HCT116 (cell line): ENCODE measurements at regions not wholly inside any gene's neighbourhood (a gene's known extent, or its start where the extent isn't known, plus 50 kb on each side); places are given as distances from the start of the nearest gene placed in this dataset.

Experiments used
- ATAC-seq: fragments of 200-7000 bp; cut with Tn5 transposase; 2 replicates; pipeline ENCODE4 v1.9.1; 2020; ENCODE audit warnings: mild to moderate bottlenecking, moderate library complexity
- BruUV-seq: library from RNA; stranded (reverse); fragments of 400-500 nt; replicated peaks from 2 replicates; lab custom pipeline; 2021; lab: Mats Ljungman, UMichigan
- CTCF ChIA-PET: fragments of 300-600 bp; sonication (Branson Sonifier 250); formaldehyde crosslinking; loops from one replicate; lab custom pipeline; 2021; ENCODE audit warnings: antibody characterized with exemption; lab: Charles Lee
- POLR2A ChIA-PET: fragments of 300-600, 350-600 bp; sonication (Branson Sonifier 250); formaldehyde crosslinking; loops from one replicate; lab custom pipeline; 2021; ENCODE audit warnings: antibody characterized with exemption; lab: Charles Lee
- RAD21 ChIA-PET, 2 experiments: fragments of 300-600 bp; sonication (Branson Sonifier 250); formaldehyde crosslinking; loops; one replicate each; lab custom pipeline; 2023; ENCODE audit warnings: low total read pairs in 2 of 2; ENCODE audit not compliant: uncharacterized antibody in 2 of 2, unreplicated experiment in 2 of 2, low non-redundant PET in 1 of 2; lab: Charles Lee
- DNase-seq: peaks from one replicate; pipeline ENCODE4 v3.0.0-alpha.2; 2010; ENCODE audit warnings: low read depth, low spot score
- H2AFZ ChIP-seq: fragments of 200-600 bp; shearing (Covaris generic), sonication (generic); 2 replicates; pipeline ENCODE4 v1.6.1; 2017; ENCODE audit warnings: low read depth, mixed run types, mixed read lengths, antibody characterized with exemption, low read length; ENCODE audit not compliant: poor library complexity, severe bottlenecking
- H3K27ac ChIP-seq: 2 replicates; pipeline ENCODE4 v1.5.1; 2012; ENCODE audit warnings: low read depth, low read length
- H3K27me3 ChIP-seq: fragments of 200-600 bp; sonication (generic); 2 replicates; pipeline ENCODE4 v1.6.1; 2016; ENCODE audit warnings: mixed run types, low read length, mixed read lengths; ENCODE audit not compliant: insufficient read depth
- H3K36me3 ChIP-seq, 2 experiments: fragments of 200-500 bp in 1 of 2; fragments of 200-600 bp in 1 of 2; sonication (Bioruptor generic) in 1 of 2; sonication (generic) in 1 of 2; 2 replicates each; pipeline versions ENCODE4 v1.5.1 to v1.6.1; 2014 to 2016; ENCODE audit warnings: low read length in 2 of 2, inconsistent platforms in 1 of 2, mixed read lengths in 1 of 2, mixed run types in 1 of 2; ENCODE audit not compliant: insufficient read depth in 2 of 2, control insufficient read depth in 1 of 2
- H3K4me1 ChIP-seq, 2 experiments: fragments of 200-600 bp in 1 of 2; sonication (generic) in 1 of 2; 2 replicates each; pipeline versions ENCODE4 v1.5.1 to v1.6.1; 2012 to 2017; ENCODE audit warnings: low read length in 2 of 2, inconsistent platforms in 1 of 2, mild to moderate bottlenecking in 1 of 2, mixed read lengths in 1 of 2, mixed run types in 1 of 2, moderate library complexity in 1 of 2; ENCODE audit not compliant: insufficient read depth in 2 of 2, control insufficient read depth in 1 of 2
- H3K4me2 ChIP-seq: fragments of 200-600 bp; sonication (generic); 2 replicates; pipeline ENCODE4 v1.6.1; 2017; ENCODE audit warnings: mixed run types, low read length, mixed read lengths
- H3K4me3 ChIP-seq, 2 experiments: fragments of 200-600 bp in 1 of 2; sonication (generic) in 1 of 2; replicated peaks in 1 of 2; 2 replicates each; pipeline ENCODE4 v1.5.1; 2011 to 2016; ENCODE audit warnings: low read length in 2 of 2, control low read depth in 1 of 2, low read depth in 1 of 2, mild to moderate bottlenecking in 1 of 2, mixed read lengths in 1 of 2, mixed run types in 1 of 2
- H3K79me2 ChIP-seq: fragments of 200-600 bp; sonication (generic); 2 replicates; pipeline ENCODE4 v1.6.1; 2017; ENCODE audit warnings: mild to moderate bottlenecking, mixed run types, low read length, moderate library complexity, mixed read lengths; ENCODE audit not compliant: insufficient read depth
- H3K9ac ChIP-seq: fragments of 200-600 bp; sonication (generic); 2 replicates; pipeline ENCODE4 v1.6.1; 2016; ENCODE audit warnings: low read length, mixed read lengths
- H3K9me2 ChIP-seq: fragments of 200-600 bp; sonication (generic), shearing (Covaris generic); 2 replicates; pipeline ENCODE4 v1.6.1; 2017; ENCODE audit warnings: mixed run types, mild to moderate bottlenecking, moderate library complexity; ENCODE audit not compliant: insufficient read depth
- H3K9me3 ChIP-seq, 2 experiments: fragments of 200-500 bp in 1 of 2; fragments of 200-600 bp in 1 of 2; sonication (Bioruptor generic) in 1 of 2; sonication (generic) in 1 of 2; 2 replicates each; pipeline ENCODE4 v1.6.1; 2014 to 2017; ENCODE audit warnings: low read length in 2 of 2, mixed read lengths in 2 of 2, inconsistent platforms in 1 of 2, low read depth in 1 of 2, mild to moderate bottlenecking in 1 of 2, mixed run types in 1 of 2, moderate library complexity in 1 of 2; ENCODE audit not compliant: control insufficient read depth in 1 of 2, insufficient read depth in 1 of 2
- H4K20me1 ChIP-seq: fragments of 200-600 bp; sonication (generic), shearing (Covaris generic); 2 replicates; pipeline ENCODE4 v1.6.1; 2017; ENCODE audit warnings: mixed run types, mild to moderate bottlenecking, moderate library complexity; ENCODE audit not compliant: insufficient read depth
- EZH2 ChIP-seq: fragments of 200-600 bp; sonication (generic); IDR thresholded peaks from 2 replicates; pipeline ENCODE4 v1.6.1; 2017; ENCODE audit warnings: antibody characterized with exemption, mixed run types
- EZH2phosphoT487 ChIP-seq: fragments of 200-600 bp; IDR thresholded peaks from 2 replicates; pipeline ENCODE4 v1.6.1; 2018; ENCODE audit warnings: antibody characterized with exemption, borderline replicate concordance
- JUND ChIP-seq: IDR thresholded peaks from 2 replicates; pipeline ENCODE4 v1.6.1; 2012
- POLR2A ChIP-seq: IDR thresholded peaks from 2 replicates; pipeline ENCODE4 v1.7.0; 2011; ENCODE audit warnings: borderline replicate concordance; ENCODE audit not compliant: insufficient read depth, insufficient read length; ENCODE audit errors: extremely low read depth
- POLR2AphosphoS5 ChIP-seq: IDR thresholded peaks from 2 replicates; pipeline ENCODE4 v1.6.1; 2011; ENCODE audit warnings: mild to moderate bottlenecking, low read depth, low read length, moderate library complexity
- RAD21 ChIP-seq: IDR thresholded peaks from 2 replicates; pipeline ENCODE4 v1.6.1; 2012; ENCODE audit warnings: low read depth, mild to moderate bottlenecking
- SIN3A ChIP-seq: IDR thresholded peaks from 2 replicates; pipeline ENCODE4 v1.6.1; 2012; ENCODE audit warnings: low read depth
- SP1 ChIP-seq: IDR thresholded peaks from 2 replicates; pipeline ENCODE4 v1.6.1; 2012; ENCODE audit warnings: low read depth
- SRF ChIP-seq: IDR thresholded peaks from 2 replicates; pipeline ENCODE4 v1.6.1; 2012; ENCODE audit warnings: low read depth
- YY1 ChIP-seq: IDR thresholded peaks from 2 replicates; pipeline ENCODE4 v1.6.1; 2011; ENCODE audit warnings: low read length, low read depth, moderate library complexity, mild to moderate bottlenecking; ENCODE audit not compliant: insufficient replicate concordance; ENCODE audit errors: extremely low read depth
- intact Hi-C: fragments of 100-400 bp; cut with micrococcal nuclease; formaldehyde crosslinking; loops from 2 replicates; pipeline ENCODE4 v1.10.0; 2022
- TF ChIP-seq, protein P1 (sequence below), 3 experiments: fragments of 200-600 bp in 1 of 3; sonication (generic) in 1 of 3; IDR thresholded peaks in 2 of 3; conservative IDR thresholded peaks in 1 of 3; 2 replicates each; pipeline ENCODE4 v1.5.1; 2012 to 2017; ENCODE audit warnings: low read depth in 2 of 3, low read length in 2 of 3, antibody characterized with exemption in 1 of 3, borderline replicate concordance in 1 of 3, control low read depth in 1 of 3, mild to moderate bottlenecking in 1 of 3, mixed read lengths in 1 of 3, mixed run types in 1 of 3, moderate library complexity in 1 of 3; ENCODE audit not compliant: insufficient read depth in 1 of 3
- TF ChIP-seq, protein P2 (sequence below): IDR thresholded peaks from 2 replicates; pipeline ENCODE4 v1.6.1; 2012; ENCODE audit warnings: low read depth
- TF ChIP-seq, protein P3 (sequence below): IDR thresholded peaks from 2 replicates; pipeline ENCODE4 v1.6.1; 2012

DNA sequence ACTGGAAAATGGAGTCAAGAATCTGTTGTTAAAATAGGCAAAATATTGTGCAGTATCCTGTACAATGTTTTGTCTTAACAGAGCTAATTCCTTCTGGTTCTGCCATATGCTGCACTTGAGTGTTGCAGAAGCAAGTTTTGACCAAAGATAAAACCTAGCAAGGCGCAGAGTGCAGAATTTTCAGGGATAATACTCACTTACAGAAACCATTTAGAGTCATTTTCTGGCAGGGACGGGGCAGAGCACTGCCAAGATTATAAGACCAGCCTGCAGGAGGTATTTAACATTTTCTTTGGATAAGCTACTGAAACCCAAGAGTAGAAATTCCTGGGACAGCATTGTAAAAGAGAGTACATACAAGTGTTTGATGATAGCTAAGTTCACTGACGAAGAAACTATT, 159.5 kb upstream of the EDNRB start:
- Histone ChIP-seq H4K20me1 (no peaks in the 10 kb centered on the region), H3K36me3 (no peaks in the 10 kb centered on the region), H3K9ac (no peak overlapping the region), H3K9me2 (no peaks in the 10 kb centered on the region), H3K4me1 (no peaks in the 10 kb centered on the region), H3K79me2 (no peaks in the 10 kb centered on the region), H3K4me2 (no peak overlapping the region), H3K4me3 (no peak overlapping the region), H3K27me3 (no peaks in the 10 kb centered on the region), H3K9me3 (peaks cover 0 to 5% of the 10 kb centered on the region in 2 experiments; a peak in 1 of 4 replicates), H2AFZ (no peak overlapping the region), H3K27ac (no peak overlapping the region)
- DNase-seq: no peak
- RAD21 ChIA-PET: no interaction called here
- POLR2A ChIA-PET: no interaction called here
- no peak for ATAC-seq
- BruUV-seq: no TSS peak
- TF ChIP-seq SP1 (no peak), YY1 (no peak), EZH2phosphoT487 (no peak), EZH2 (no peak), POLR2AphosphoS5 (no peak), SIN3A (no peak), POLR2A (no peak), SRF (no peak), RAD21 (no peak), JUND (no peak)
- TF ChIP-seq, protein P1, sequence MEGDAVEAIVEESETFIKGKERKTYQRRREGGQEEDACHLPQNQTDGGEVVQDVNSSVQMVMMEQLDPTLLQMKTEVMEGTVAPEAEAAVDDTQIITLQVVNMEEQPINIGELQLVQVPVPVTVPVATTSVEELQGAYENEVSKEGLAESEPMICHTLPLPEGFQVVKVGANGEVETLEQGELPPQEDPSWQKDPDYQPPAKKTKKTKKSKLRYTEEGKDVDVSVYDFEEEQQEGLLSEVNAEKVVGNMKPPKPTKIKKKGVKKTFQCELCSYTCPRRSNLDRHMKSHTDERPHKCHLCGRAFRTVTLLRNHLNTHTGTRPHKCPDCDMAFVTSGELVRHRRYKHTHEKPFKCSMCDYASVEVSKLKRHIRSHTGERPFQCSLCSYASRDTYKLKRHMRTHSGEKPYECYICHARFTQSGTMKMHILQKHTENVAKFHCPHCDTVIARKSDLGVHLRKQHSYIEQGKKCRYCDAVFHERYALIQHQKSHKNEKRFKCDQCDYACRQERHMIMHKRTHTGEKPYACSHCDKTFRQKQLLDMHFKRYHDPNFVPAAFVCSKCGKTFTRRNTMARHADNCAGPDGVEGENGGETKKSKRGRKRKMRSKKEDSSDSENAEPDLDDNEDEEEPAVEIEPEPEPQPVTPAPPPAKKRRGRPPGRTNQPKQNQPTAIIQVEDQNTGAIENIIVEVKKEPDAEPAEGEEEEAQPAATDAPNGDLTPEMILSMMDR (IDR thresholded peaks at IDR 0.05 in 2 of 3, conservative IDR thresholded peaks at IDR 0.05 in 1 of 3; ENCODE audit: borderline replicate concordance in 1 of 3, insufficient read depth in 1 of 3, low read depth in 2 of 3, low read length in 2 of 3): no peak
- TF ChIP-seq, protein P2, sequence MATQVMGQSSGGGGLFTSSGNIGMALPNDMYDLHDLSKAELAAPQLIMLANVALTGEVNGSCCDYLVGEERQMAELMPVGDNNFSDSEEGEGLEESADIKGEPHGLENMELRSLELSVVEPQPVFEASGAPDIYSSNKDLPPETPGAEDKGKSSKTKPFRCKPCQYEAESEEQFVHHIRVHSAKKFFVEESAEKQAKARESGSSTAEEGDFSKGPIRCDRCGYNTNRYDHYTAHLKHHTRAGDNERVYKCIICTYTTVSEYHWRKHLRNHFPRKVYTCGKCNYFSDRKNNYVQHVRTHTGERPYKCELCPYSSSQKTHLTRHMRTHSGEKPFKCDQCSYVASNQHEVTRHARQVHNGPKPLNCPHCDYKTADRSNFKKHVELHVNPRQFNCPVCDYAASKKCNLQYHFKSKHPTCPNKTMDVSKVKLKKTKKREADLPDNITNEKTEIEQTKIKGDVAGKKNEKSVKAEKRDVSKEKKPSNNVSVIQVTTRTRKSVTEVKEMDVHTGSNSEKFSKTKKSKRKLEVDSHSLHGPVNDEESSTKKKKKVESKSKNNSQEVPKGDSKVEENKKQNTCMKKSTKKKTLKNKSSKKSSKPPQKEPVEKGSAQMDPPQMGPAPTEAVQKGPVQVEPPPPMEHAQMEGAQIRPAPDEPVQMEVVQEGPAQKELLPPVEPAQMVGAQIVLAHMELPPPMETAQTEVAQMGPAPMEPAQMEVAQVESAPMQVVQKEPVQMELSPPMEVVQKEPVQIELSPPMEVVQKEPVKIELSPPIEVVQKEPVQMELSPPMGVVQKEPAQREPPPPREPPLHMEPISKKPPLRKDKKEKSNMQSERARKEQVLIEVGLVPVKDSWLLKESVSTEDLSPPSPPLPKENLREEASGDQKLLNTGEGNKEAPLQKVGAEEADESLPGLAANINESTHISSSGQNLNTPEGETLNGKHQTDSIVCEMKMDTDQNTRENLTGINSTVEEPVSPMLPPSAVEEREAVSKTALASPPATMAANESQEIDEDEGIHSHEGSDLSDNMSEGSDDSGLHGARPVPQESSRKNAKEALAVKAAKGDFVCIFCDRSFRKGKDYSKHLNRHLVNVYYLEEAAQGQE: no peak
- TF ChIP-seq, protein P3, sequence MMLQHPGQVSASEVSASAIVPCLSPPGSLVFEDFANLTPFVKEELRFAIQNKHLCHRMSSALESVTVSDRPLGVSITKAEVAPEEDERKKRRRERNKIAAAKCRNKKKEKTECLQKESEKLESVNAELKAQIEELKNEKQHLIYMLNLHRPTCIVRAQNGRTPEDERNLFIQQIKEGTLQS: no peak
- CTCF ChIA-PET: no interaction called here
- intact Hi-C loops: no loop called here
